COLO668 (cell line): ENCODE measurements at regions not wholly inside any gene's neighbourhood (a gene's known extent, or its start where the extent isn't known, plus 50 kb on each side); places are given as distances from the start of the nearest gene placed in this dataset.
A peak's percentile ranks its signal among the peaks of the same experiment; 100 is the strongest.

Source experiments
- DNase-seq: peaks from one replicate; lab custom pipeline; 2025; ENCODE audit not compliant: unreplicated experiment; lab: John Stamatoyannopoulos, UW

DNA sequence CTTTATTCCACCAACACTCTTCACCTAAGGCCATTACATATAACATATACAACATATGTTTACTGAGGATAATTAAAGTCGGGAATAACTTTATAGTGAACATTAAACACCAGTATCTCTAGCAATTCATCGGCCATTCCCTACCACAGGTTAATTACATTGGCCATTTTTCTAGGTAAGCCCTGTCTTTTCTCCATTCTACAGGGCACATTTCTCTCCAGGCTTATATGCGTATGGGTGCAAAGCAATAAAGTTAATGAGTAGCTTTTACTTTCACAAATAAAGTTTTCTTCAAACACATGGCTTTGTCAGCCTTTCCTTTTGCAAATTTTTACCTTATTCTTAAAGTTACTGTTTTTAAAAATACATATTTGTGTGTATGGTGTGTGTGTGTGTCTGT is 111.9 kb upstream of the IQCM start:
- DNase-seq, result no peak

DNA sequence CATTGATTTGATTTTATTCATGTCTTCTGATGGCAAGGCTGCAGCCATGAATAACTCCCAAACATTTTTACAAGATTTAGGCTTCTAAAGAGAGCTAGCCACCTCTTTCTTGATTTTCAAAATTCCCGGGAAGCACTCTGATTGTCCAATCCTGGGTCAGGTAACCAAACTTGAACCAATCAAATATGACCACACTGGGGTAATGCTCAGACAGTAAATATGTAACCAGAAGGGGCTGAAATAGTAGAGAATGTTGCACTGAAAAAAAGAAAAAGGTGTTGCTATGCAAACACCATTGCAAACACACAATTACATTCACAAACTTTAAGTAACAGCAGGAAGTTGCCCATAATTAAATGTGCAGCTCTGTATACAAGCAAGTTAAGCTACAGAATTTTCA is 112.9 kb upstream of the IQCM start:
- no peak for DNase-seq

- no peak for DNase-seq
Measured at GRCh38 chr4:149931431-149931830, 115.8 kb upstream of the IQCM start.

- no peak for DNase-seq
Measured at GRCh38 chr4:149932188-149932587, 116.5 kb upstream of the IQCM start.

DNA sequence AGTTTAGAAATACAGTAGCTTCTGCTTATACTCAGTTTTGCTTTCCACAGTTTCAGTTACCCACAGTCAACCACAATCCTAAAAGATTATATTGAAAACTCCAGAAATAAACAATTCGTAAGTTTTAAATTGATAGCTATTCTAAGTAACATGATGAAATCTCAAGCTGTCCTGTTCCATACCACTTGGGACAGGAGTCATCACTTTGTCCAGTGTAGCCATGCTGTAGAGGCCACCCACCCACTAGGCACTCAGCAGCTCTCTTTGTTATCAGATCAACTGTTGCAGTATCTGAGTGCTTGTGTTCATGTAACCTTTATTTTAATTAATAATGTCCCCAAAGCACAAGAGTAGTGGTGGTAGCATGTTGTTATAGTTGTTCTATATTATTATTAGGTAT is 117.5 kb upstream of the IQCM start:
- DNase-seq, result no peak

GRCh38 chr4:149933883-149934282 is 118.2 kb upstream of the IQCM start:
- no peak for DNase-seq

DNA sequence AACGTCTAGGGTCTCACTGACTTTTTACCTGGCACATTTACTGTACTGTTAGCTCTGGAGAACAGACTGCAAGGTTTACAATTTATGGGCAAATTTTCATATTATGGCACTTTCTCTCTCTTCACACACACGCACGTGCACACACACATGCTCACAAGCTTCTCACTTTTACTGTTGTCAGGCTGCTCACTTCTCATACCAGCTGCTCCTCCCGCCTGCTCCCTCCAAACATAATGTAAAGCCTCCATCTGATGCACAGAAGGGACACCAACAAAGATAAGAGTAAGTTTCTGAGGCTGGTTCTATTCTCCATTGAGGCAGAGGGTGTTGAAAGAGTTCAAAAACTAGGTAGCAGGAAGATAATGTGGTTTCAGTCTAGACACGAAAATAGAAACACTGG is 128.9 kb upstream of the DCLK2 start:
- no peak for DNase-seq

DNA sequence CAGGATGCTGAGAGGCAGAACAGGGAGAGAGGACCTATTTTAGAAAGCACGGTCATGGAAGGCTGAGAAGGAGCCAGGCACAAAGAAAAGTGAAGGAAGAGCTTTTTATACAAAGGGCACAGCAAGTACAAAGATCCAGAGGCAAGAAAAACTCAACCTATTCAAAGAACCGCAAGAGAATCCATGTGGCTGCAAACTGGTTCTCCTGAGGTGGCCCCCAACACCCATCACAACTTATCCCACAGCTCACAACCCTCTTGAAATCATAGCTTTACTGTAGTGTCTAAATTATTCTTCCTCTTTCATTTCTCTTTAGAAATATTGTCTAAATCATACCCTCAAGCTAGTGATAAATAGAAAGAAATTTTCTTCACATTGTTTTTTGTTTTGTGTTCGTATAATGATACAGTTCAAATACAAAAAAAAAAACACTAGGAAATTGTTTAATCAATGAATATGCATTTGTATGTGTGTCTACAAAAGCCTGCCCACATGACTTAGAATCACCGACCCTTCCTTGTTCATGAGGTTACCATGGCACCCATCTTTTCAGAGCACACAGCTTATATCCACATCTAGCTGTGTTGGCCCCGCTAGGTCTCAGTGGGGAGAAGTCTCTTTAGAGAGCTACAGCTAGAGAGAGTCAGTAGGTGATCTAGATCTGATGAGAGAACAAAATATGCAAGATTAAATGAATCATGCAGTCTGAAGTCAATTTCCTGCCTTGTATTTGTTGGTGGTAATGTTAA is 126.9 kb upstream of the DCLK2 start:
- no peak for DNase-seq

GRCh38 chr4:149952101-149952500 is 126.1 kb upstream of the DCLK2 start:
- no peak for DNase-seq

- DNase-seq, result no peak
Measured at GRCh38 chr4:149952716-149953115, 125.5 kb upstream of the DCLK2 start.

GRCh38 chr4:149955780-149956390 is 122.4 kb upstream of the DCLK2 start:
- DNase-seq, result no peak

- DNase-seq, result no peak
Measured at GRCh38 chr4:149956678-149957077, 121.6 kb upstream of the DCLK2 start.

DNA sequence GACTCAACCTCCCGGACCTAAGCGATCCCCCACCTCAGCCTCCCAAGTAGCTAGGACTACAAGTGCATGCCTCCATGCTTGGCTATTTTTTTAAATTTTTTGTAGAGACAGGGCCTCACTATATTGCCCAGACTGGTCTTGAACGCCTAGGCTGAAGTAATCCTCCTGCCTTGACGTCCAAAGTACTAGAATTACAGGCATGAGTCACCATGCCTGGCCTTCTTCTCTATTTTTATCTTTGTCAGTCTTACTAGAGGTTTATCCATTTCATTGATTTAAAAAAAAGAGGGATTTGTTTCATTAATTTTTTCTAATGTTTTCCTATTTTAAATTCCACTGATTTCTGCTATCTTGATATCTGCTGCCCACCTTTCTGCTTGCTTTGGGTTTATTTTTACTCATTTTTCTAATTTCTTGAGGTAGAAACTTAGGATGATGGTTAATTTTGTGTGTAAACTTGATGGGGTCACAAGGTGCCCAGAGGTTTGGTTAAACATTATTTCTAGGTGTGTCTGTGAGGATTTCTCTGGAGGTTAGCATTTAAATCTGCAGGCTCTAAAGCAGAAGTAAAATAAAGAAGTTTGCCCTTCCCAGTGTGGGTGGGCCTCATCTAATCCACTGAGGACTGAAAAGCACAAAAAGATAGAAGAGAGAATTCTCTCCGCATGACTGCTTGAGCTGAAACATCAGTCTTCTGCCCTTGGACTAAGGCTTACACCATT is 116.2 kb upstream of the DCLK2 start:
- no peak for DNase-seq

DNA sequence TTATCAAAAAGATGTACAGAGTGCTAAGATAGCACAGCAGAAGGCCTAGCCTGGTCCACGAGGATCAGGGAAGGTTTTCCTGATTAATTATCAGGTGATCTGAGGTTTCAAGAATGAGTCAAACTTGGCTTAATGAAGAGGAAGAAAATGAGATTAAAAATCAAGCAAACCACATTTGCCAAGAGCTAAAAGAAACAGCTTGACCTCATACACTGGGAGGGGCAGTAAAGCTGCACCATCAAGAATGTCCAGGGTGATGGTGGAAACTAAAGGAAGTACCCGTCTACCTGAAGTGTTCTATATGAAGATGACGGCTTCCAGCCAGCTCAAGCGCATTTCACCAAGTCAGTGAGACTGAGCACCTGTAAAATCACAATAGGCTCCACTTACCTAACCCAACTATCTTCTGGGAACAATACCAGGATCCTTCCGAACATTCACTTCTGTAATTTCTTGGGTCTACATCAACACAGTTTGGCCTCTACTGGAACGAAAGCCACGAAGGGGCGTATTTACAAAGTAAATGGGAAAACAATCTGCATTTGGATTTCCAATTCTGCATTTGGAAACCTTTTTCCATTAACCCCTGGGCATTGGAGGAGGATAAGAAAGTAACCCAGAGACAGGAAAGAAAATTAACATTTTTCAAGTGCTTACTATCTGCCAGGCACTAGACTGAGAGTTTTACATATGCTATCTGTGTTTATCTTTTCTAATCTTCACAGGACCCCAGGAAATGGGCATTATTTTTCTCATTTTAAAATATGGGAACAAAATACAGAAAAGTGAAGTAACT is 114.0 kb upstream of the DCLK2 start:
- no peak for DNase-seq

DNA sequence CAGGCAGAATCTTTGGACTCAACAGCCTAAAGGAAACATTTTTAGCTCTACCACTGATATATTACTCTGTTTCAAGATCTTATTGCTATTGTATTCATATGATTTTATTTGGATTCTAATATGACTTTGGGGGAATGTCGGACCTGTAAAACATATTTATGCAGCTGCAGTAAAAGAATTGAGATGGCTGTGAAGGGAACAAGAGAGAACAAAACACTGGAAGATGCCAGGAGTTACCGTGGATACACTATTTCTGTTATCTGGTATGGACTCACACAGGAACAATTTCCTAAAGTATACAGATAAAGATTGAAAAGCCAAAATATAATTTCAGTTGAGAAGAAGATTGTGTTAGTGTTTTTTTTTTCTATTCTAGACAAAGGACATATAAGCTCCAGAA is 113.0 kb upstream of the DCLK2 start:
- DNase-seq, result no peak

GRCh38 chr4:149972407-149972806 is 105.8 kb upstream of the DCLK2 start:
- DNase-seq, result no peak

DNA sequence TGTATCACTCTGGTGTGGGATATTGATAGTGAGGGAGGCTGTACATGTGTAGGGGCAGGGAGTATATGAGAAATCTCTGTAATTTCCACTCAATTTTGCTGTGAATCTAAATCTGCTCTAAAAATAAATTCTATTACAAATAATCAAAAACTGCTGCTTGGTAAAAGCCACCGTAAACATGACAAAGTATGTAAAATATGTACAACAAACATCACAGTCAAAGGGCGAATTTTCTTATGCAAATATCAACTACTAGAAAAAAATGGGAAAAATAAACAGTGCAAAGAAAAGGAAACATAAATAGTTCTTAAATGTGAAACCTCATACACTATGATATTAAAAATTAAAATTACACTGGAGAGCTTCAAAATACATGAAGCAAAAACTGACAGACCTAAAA is 105.1 kb upstream of the DCLK2 start:
- DNase-seq, result no peak

DNA sequence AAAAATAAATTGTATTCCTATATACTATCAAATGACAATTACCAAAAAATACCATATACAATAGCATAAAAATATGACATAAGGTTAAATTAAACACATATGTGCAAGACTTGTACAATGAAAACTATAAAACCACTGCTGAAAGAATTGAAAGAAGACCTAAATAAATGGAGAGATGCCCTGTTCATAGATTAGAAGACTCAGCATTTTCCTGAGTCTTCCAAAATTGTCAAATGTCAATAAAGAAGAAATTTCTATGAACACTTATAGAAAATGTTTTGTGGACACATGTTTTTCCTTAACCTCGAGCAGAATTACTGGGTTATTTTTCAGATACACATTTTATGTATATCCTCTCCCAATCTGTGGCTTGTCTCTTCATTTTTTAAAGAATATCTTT is 103.1 kb upstream of the DCLK2 start:
- DNase-seq, result no peak

DNA sequence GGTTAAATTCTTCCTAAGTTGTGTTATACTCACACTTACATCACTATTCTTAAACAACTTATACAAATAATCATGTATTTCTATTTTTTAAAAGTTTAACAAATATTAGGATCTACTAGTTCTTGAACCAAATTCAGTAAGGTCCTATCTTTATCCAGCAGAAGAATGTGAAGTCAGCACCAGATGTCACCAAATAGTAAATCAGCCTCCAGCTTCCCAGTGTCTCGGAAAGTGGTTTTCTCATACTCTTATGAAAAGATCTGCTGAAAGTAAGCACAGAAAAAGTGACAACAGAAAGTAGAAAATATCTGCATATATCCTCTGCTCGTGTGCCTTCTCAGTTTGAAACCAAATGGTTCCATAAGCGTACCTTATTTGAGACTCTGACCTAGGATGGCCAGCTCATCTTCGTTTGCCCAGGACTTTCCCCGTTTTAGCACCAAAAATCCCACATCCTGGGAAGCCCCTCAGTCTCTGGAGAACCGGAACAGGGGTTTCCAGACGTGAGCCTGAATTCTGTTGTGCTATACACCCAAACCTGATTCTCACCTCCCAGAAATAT is 98.0 kb upstream of the DCLK2 start:
- no peak for DNase-seq

- DNase-seq, result peak; percentile 46
Measured at GRCh38 chr4:149980941-149981340, 97.3 kb upstream of the DCLK2 start.

DNA sequence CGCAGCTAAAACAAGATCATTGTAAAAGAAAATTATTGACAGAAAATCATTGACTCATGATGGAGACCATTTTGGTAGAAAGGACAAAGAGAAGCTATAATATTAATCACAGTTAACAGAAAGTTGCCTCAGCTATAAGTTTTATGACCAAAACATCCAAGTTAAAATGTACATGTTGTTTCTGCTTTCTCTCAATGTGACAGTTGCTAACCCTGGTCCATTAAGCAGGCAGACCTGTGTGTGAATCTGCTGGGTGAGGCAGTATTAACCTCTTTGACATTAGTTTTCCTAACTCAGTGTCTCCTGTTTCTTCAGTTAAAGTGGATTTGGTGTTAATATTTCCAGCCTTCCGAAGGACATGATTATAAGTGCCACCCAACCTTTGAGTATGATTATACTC is 94.8 kb upstream of the DCLK2 start:
- no peak for DNase-seq
